PC-3 (cell line): ENCODE measurements at regions not wholly inside any gene's neighbourhood (a gene's known extent, or its start where the extent isn't known, plus 50 kb on each side); places are given as distances from the start of the nearest gene placed in this dataset.

ENCODE experiments used
- EZH2 ChIP-seq: fragments of 300-600 bp; sonication (generic); IDR thresholded peaks from one replicate; pipeline ENCODE4 v1.6.1; 2017; ENCODE audit warnings: antibody characterized with exemption, mild to moderate bottlenecking, low read length; ENCODE audit not compliant: unreplicated experiment
- EZH2phosphoT487 ChIP-seq: fragments of 300-600 bp; sonication (generic); IDR thresholded peaks from 2 replicates; pipeline ENCODE4 v1.6.1; 2018; ENCODE audit warnings: mild to moderate bottlenecking, antibody characterized with exemption, low read length, borderline replicate concordance
- TF ChIP-seq, protein P1 (sequence below): fragments of 300-600 bp; sonication (generic); conservative IDR thresholded peaks from 2 replicates; pipeline ENCODE4 v1.5.1; 2017; ENCODE audit warnings: antibody characterized with exemption, low read depth, mild to moderate bottlenecking, low read length

DNA sequence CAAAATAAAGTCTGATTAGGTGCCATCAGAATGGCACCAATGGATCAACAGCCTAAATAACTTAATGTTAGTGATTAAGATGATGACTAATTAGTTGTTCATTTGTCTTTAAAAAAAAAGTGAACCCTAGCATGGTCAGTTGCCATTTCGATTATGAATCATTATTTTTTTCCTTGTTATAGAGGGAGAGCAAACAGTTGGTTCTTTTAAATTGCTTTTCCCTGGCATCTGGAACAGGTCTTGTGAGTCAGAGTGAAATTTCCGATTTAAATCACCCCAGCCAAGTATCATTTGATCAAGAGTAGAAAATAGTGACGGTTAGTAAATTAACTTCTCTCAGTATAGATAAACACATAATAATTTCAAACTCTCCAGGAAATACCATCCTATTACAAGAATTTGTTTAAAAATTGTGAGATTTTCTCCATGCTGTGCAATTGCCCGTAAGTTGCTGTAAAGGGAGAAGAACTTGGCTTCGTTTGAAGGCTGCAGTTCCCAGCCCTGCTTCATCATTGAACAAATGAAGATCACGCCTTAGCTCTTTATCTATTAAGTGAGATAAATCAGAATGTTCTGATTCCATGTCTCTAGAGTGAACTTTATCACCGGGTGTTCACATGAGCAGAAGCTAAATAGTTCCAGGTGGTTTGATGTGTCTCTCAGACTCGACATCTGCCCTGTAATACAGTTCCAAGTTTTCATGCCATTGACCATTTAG, 741.3 kb downstream of the DOK5 start:
- TF ChIP-seq, protein P1, sequence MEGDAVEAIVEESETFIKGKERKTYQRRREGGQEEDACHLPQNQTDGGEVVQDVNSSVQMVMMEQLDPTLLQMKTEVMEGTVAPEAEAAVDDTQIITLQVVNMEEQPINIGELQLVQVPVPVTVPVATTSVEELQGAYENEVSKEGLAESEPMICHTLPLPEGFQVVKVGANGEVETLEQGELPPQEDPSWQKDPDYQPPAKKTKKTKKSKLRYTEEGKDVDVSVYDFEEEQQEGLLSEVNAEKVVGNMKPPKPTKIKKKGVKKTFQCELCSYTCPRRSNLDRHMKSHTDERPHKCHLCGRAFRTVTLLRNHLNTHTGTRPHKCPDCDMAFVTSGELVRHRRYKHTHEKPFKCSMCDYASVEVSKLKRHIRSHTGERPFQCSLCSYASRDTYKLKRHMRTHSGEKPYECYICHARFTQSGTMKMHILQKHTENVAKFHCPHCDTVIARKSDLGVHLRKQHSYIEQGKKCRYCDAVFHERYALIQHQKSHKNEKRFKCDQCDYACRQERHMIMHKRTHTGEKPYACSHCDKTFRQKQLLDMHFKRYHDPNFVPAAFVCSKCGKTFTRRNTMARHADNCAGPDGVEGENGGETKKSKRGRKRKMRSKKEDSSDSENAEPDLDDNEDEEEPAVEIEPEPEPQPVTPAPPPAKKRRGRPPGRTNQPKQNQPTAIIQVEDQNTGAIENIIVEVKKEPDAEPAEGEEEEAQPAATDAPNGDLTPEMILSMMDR, result no peak
- TF ChIP-seq EZH2 (no peak), EZH2phosphoT487 (no peak)
